ENCODE measurements at regions not wholly inside any gene's neighbourhood (a gene's known extent, or its start where the extent isn't known, plus 50 kb on each side); places are given as distances from the start of the nearest gene placed in this dataset.

DNA sequence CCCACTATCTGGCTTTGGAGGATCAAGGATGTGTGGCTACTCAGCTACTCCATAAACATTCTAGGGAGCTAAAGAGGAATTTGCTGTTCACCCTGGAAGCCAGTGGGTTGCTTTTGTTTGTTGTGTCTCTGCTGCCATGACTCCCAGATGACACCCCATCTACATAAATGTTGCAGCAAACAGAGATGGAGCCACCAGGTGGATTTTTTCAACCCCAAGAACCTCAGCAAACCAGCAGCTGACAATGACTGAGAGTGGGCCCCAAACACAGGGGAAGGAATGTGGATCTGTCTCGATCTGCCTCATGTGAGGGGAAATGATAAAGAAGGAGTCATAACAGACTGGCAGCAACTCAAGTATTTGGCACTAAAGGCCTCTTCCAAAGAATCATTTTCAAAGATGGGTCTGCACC, 132.7 kb upstream of the TNC start:
- in situ Hi-C loops (cut with MboI; ENCODE audit: low sequenced_read_pairs): no loop called here

GRCh38 chr9:115254287-115255180, 136.6 kb upstream of the TNC start:
- in situ Hi-C loops (cut with MboI; ENCODE audit: low sequenced_read_pairs): no loop called here

- in situ Hi-C loops (cut with MboI; ENCODE audit: low sequenced_read_pairs): no loop called here
Observed at GRCh38 chr9:115261656-115262081, 143.7 kb upstream of the TNC start.

GRCh38 chr9:115262477-115262876, 144.5 kb upstream of the TNC start:
- in situ Hi-C loops (cut with MboI; ENCODE audit: low sequenced_read_pairs): no loop called here

GRCh38 chr9:115262952-115263351, 145.0 kb upstream of the TNC start:
- in situ Hi-C loops (cut with MboI; ENCODE audit: low sequenced_read_pairs): no loop called here

GRCh38 chr9:115263371-115264075, 145.6 kb upstream of the TNC start:
- in situ Hi-C loops (cut with MboI; ENCODE audit: low sequenced_read_pairs): no loop called here

DNA sequence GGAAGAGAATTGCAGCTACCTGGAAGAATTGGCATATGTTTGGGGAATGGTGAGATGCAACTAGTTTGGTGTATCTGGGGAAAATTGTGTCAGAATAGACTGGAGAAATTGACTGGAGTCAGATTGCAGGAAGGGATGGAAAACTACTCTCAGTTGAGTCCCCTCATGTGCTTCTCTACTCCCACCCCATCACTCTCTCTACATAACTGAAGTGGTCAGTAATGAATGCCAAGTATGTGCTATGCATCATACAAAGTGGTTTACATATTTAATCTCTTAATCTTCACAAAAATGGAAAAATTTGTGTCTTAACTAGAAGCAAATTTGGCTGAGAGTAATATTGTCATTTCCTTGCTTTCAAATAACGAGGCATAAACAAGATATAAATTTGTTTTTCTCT, 146.4 kb upstream of the TNC start:
- in situ Hi-C loops (cut with MboI; ENCODE audit: low sequenced_read_pairs): no loop called here

GRCh38 chr9:115267790-115268189, 149.8 kb upstream of the TNC start:
- in situ Hi-C loops (cut with MboI; ENCODE audit: low sequenced_read_pairs): no loop called here

DNA sequence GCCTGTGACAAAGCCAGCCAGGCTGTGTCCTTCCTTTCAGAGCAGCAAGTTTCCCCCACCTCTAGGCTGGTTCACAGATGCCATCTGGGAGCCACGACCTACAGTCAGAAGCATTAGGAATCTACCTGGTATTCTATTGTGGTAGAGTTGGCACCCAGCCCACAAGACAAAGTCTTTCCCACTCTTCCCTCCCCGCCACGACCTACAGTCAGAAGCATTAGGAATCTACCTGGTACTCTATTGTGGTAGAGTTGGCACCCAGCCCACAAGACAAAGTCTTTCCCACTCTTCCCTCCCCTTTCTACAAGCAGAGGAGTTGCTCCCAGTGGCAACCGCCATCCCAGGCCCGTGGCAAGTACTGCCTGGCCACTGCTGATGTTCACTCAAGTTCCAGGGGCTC, 157.8 kb upstream of the TNC start:
- in situ Hi-C loops (cut with MboI; ENCODE audit: low sequenced_read_pairs): no loop called here

- in situ Hi-C loops (cut with MboI; ENCODE audit: low sequenced_read_pairs): no loop called here
Observed at GRCh38 chr9:115276621-115277020, 158.7 kb upstream of the TNC start.

- in situ Hi-C loops (cut with MboI; ENCODE audit: low sequenced_read_pairs): no loop called here
Observed at GRCh38 chr9:115277301-115277700, 159.3 kb upstream of the TNC start.

GRCh38 chr9:115278326-115279035, 160.5 kb upstream of the TNC start:
- in situ Hi-C loops (cut with MboI; ENCODE audit: low sequenced_read_pairs): no loop called here

DNA sequence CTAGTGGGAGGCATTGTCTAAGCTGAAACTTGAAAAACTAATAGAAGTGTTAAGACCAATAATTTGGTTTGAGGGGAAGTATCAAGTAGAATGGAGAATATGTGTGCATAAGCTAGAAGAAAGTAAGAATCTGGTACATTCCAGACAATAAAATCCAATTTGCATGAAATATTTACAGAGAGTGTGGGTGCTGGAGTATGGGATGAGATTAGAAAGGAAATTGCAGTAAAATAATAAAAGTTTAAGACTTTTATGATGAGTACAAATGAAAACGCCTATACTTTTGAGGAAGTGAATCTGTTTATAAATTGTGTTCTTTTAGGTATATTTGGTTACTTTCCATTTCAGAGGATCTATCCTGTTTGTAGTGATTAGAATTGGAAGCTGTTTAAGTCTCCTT, 165.4 kb upstream of the TNC start:
- in situ Hi-C loops (cut with MboI; ENCODE audit: low sequenced_read_pairs): no loop called here

- in situ Hi-C loops (cut with MboI; ENCODE audit: low sequenced_read_pairs): no loop called here
Observed at GRCh38 chr9:115285836-115286235, 167.9 kb upstream of the TNC start.

- in situ Hi-C loops (cut with MboI; ENCODE audit: low sequenced_read_pairs): no loop called here
Observed at GRCh38 chr9:115286411-115286810, 168.5 kb upstream of the TNC start.

DNA sequence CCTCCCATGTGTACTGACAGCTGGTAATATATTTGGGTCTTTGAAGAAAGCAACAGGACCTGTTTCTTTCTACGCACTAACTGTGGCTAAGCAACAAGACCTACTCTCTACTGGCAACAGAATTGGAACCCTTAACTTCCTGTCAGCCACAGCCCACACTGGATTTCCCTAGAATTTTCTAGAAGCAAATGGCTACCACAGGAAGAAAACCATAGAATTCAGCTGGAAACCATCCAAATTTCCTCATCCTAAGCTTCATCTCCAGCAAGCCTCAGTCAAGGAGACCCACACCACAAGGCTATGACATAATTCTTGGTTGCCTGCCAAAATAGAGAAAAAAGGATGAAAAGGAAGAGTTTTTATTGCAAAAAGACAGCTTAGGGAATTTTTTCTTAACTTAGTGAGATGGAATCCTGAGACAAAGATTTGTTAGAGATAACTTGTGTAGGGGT, 171.8 kb upstream of the TNC start:
- in situ Hi-C loops (cut with MboI; ENCODE audit: low sequenced_read_pairs): no loop called here

DNA sequence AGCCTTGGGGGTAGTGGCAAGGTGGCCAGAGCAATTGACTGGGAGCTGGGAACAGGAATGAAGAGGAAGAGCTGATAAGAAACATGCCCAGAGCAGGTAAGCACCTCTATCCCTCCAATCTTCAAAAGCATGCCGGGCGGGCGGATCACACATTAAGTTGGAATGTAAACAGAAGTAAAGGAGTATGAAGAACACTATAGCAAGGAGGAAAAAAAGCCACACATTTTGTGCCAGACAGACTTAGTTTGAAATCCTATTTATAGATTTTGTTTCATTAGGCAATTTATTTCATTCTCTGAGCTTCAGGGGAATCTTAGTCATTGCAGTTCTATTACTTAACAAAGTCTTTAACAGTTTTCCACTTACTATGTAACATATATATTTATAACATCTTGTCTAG, 173.9 kb upstream of the TNC start:
- in situ Hi-C loops (cut with MboI; ENCODE audit: low sequenced_read_pairs): no loop called here

DNA sequence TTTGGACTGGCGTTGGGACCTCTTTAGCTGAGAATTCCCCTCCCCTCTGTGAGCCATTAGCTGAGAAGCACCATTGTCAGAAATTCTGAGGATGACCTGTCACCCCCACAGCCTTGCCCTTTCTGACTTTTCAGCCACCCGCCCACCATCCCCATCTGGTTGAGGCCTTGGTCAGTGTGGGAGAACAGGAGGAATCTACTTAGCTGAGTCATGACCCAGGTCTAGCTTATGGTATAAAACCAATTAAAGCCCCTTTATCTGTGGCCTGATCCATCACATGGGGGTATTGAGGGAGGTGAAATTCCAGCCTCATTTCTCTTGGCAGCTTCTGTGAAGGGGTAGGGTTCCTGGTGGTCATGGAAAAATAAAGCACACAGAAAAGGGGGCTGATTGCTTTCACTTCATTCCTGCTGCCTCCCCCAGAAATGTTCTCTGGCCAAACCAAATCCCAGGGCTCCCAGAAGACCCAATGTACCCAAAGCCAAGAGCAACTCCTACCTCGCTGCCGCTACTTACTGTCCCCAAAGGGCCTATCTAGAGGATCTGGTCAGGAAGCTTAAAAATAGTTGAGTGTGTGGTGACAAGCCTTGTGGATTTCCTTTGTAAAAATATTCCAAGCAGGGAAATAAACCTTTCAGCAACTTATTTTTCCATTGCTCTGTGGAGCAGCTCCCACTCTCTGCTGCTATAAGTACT, 174.8 kb upstream of the TNC start:
- in situ Hi-C loops (cut with MboI; ENCODE audit: low sequenced_read_pairs): no loop called here

- in situ Hi-C loops (cut with MboI; ENCODE audit: low sequenced_read_pairs): no loop called here
Observed at GRCh38 chr9:115295734-115296133, 177.8 kb upstream of the TNC start.

DNA sequence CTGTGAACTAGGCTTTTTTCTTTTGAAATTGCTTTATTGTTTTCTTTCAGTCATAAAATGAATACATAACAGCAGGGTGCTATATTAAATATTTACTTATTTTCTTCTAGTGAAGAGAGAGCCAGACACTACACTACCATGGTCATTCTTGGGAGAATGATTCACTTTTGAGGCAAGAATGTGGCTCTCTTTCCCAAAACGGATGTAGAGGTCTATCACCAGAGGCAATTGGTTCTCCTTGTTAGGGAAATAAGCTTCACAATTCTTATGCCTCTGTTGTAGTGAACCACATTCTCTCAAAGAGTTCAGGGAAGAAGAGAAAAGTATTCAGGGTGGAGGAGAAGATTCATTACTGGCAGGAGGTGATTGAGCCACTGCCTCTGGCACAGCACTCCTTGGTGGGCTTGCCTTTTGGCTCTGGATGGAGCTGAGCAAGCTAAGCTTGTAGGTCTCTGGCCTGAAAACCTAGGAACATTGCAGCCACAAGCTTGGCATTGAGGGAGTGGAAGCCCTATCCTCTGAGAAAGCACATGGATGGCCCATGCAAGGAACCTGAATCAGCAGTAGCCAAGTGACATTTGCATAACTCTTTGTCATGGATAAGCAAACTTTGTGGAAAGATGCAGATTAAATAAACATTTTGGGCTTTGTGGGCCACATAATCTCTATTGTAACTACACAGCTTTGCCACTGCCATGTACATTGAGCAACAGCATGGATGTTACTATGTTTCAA, 179.0 kb upstream of the TNC start:
- in situ Hi-C loops (cut with MboI; ENCODE audit: low sequenced_read_pairs): no loop called here
